GM18951 (cell line): ENCODE measurements at regions not wholly inside any gene's neighbourhood (a gene's known extent, or its start where the extent isn't known, plus 50 kb on each side); places are given as distances from the start of the nearest gene placed in this dataset.
"Not testable (repeated sequence)": the region's sequence is repeated elsewhere in the genome, so short reads cannot be mapped to it uniquely, and the experiment has no call there.

Source experiments
- POLR2A ChIP-seq: IDR thresholded peaks from 4 replicates; pipeline ENCODE4 v1.6.1; 2011; ENCODE audit warnings: mild to moderate bottlenecking; ENCODE audit not compliant: insufficient read length, insufficient read depth; ENCODE audit errors: extremely low read depth
- in situ Hi-C: fragments of 300-500 bp; cut with MboI; formaldehyde crosslinking; loops from one replicate; pipeline ENCODE4 v1.12.0; 2022; ENCODE audit warnings: low sequenced_read_pairs, mixed read lengths, inconsistent platforms; ENCODE audit not compliant: unreplicated experiment

GRCh38 chr13:83450591-83450990, 431.7 kb downstream of the SLITRK1 start:
- in situ Hi-C loops = no loop called here

GRCh38 chr13:83449668-83450395, 432.4 kb downstream of the SLITRK1 start:
- TF ChIP-seq POLR2A = no peak
- in situ Hi-C loops = no loop called here

More at GRCh38 chr13:83450591-83450990, 431.7 kb downstream of the SLITRK1 start:
- TF ChIP-seq POLR2A = no peak

GRCh38 chr13:83440465-83440864, 441.8 kb downstream of the SLITRK1 start:
- in situ Hi-C loops = no loop called here
- TF ChIP-seq POLR2A = no peak

- in situ Hi-C loops = not testable (repeated sequence)
These were observed 442.8 kb downstream of the SLITRK1 start for GRCh38 chr13:83439464-83439863.

GRCh38 chr13:83423861-83424260, 458.4 kb downstream of the SLITRK1 start:
- in situ Hi-C loops = no loop called here
- TF ChIP-seq POLR2A = no peak

GRCh38 chr13:83423381-83423780, 458.9 kb downstream of the SLITRK1 start:
- no peak for TF ChIP-seq POLR2A
- in situ Hi-C loops = no loop called here

GRCh38 chr13:83414393-83414792, 467.9 kb downstream of the SLITRK1 start:
- in situ Hi-C loops = no loop called here
- no peak for TF ChIP-seq POLR2A

GRCh38 chr13:83386609-83387008, 495.7 kb downstream of the SLITRK1 start:
- in situ Hi-C loops = no loop called here

GRCh38 chr13:83378908-83379307, 503.4 kb downstream of the SLITRK1 start:
- in situ Hi-C loops = no loop called here
- TF ChIP-seq POLR2A = no peak

More at GRCh38 chr13:83386609-83387008, 495.7 kb downstream of the SLITRK1 start:
- TF ChIP-seq POLR2A = no peak

GRCh38 chr13:83377491-83377890, 504.8 kb downstream of the SLITRK1 start:
- no peak for TF ChIP-seq POLR2A
- in situ Hi-C loops = no loop called here

GRCh38 chr13:83372786-83373185, 509.5 kb downstream of the SLITRK1 start:
- no peak for TF ChIP-seq POLR2A
- in situ Hi-C loops = no loop called here

- in situ Hi-C loops = no loop called here
- no peak for TF ChIP-seq POLR2A
These were observed 516.6 kb downstream of the SLITRK1 start for GRCh38 chr13:83365723-83366122.

GRCh38 chr13:83355041-83355440, 527.2 kb downstream of the SLITRK1 start:
- in situ Hi-C loops = no loop called here
- no peak for TF ChIP-seq POLR2A

- in situ Hi-C loops = no loop called here
- TF ChIP-seq POLR2A = no peak
These were observed 529.9 kb downstream of the SLITRK1 start for GRCh38 chr13:83352391-83352790.
